ENCODE measurements at regions not wholly inside any gene's neighbourhood (a gene's known extent, or its start where the extent isn't known, plus 50 kb on each side); places are given as distances from the start of the nearest gene placed in this dataset.

DNA sequence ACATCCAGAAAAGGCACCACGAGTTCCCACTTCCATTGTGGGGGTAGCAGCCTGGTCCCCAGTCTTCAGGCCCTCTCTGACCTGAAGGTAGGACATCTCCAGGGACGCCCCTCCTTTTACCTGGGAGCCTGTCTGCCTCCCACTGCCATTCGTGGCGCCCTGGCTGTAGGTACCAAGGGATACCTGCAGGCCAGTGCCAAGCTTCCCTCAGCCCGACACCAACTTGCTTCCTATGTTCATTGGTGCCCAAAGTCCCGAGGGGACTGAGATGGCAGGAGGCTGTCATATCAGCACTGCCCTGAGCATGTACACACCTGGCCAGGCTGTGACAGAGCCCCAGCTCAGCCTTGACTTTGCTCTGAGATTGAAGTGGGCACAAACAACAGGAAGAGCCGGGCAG is 137.3 kb upstream of the CNTN3 start:
- Histone ChIP-seq H3K36me3 (no peaks in the 10 kb centered on the region), H3K4me1 (no peaks in the 10 kb centered on the region), H3K4me3 (no peak overlapping the region), H3K9me3 (no peaks in the 10 kb centered on the region), H3K27ac (no peak overlapping the region), H3K27me3 (no peaks in the 10 kb centered on the region)
- no peak for DNase-seq (ENCODE audit: low spot score in 2 of 2)
- 80% methylated on average over 1 of the region's 7 CpGs for WGBS
- TF ChIP-seq POLR2AphosphoS5 (IDR thresholded peaks at IDR 0.05): no peak
- TF ChIP-seq, protein P1, sequence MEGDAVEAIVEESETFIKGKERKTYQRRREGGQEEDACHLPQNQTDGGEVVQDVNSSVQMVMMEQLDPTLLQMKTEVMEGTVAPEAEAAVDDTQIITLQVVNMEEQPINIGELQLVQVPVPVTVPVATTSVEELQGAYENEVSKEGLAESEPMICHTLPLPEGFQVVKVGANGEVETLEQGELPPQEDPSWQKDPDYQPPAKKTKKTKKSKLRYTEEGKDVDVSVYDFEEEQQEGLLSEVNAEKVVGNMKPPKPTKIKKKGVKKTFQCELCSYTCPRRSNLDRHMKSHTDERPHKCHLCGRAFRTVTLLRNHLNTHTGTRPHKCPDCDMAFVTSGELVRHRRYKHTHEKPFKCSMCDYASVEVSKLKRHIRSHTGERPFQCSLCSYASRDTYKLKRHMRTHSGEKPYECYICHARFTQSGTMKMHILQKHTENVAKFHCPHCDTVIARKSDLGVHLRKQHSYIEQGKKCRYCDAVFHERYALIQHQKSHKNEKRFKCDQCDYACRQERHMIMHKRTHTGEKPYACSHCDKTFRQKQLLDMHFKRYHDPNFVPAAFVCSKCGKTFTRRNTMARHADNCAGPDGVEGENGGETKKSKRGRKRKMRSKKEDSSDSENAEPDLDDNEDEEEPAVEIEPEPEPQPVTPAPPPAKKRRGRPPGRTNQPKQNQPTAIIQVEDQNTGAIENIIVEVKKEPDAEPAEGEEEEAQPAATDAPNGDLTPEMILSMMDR (IDR thresholded peaks at IDR 0.05): no peak
- no peak for TF ChIP-seq POLR2A (IDR thresholded peaks at IDR 0.05)
- no peak for TF ChIP-seq EP300 (IDR thresholded peaks at IDR 0.05)

DNA sequence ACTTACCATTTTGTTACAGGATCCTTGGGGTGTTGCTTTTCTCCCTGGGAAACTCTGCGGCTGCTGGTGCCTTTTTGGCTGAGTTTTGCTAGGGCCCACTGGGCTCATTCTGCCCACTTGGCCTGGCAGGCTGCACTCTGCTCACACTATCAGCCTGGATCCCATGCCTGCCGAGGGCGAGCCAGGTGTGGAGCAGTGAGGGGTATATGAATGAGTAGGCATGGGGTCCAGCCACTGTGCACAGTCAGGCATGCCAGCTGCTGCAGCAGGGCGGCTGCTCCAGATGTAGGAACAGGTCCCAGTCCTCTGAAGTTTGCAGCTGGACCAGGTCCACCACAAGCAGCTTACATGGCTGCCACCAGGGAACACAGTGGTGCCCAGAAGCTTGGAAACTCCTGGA is 136.4 kb upstream of the CNTN3 start:
- Histone ChIP-seq H3K27me3 (no peaks in the 10 kb centered on the region), H3K27ac (no peak overlapping the region), H3K9me3 (no peaks in the 10 kb centered on the region), H3K36me3 (no peaks in the 10 kb centered on the region), H3K4me3 (no peak overlapping the region), H3K4me1 (no peaks in the 10 kb centered on the region)
- peak in 1 of 2 donors; percentile 43 for DNase-seq (ENCODE audit: low spot score in 2 of 2)
- TF ChIP-seq POLR2A (IDR thresholded peaks at IDR 0.05): no peak
- TF ChIP-seq, protein P1 (IDR thresholded peaks at IDR 0.05): no peak
- no peak for TF ChIP-seq POLR2AphosphoS5 (IDR thresholded peaks at IDR 0.05)
- TF ChIP-seq EP300 (IDR thresholded peaks at IDR 0.05): no peak
- WGBS: 74% methylated on average over 4 of the region's 4 CpGs

DNA sequence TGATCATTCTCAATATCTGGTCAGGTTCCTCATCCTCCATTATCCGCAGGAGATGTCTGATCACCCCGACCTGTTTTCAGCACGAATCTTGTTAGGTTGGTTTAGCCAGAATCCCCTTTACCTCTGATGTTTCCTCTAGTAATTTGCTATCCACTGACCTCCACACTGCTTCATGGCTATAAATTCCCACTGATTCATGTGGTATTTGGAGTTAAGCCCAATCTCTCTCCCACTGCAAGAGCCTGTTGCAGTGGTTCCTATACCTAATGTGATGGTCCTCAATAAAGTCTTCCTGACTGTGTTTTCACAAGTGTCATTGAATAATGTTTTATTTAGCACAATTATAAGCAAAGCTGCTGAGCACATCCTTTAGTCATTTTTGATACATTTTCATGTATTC is 124.8 kb upstream of the CNTN3 start:
- 87% methylated on average over 3 of the region's 3 CpGs for WGBS
- H3K4me1 ChIP-seq: no peaks in the 10 kb centered on the region
- no peak overlapping the region for H3K27ac ChIP-seq
- no peaks in the 10 kb centered on the region for H3K9me3 ChIP-seq
- no peak overlapping the region for H3K4me3 ChIP-seq
- no peaks in the 10 kb centered on the region for H3K27me3 ChIP-seq
- DNase-seq (ENCODE audit: low spot score in 2 of 2): no peak
- TF ChIP-seq POLR2AphosphoS5 (IDR thresholded peaks at IDR 0.05) (no peak), POLR2A (IDR thresholded peaks at IDR 0.05) (no peak), EP300 (IDR thresholded peaks at IDR 0.05) (no peak)
- TF ChIP-seq, protein P1 (IDR thresholded peaks at IDR 0.05): no peak
- H3K36me3 ChIP-seq: no peaks in the 10 kb centered on the region

DNA sequence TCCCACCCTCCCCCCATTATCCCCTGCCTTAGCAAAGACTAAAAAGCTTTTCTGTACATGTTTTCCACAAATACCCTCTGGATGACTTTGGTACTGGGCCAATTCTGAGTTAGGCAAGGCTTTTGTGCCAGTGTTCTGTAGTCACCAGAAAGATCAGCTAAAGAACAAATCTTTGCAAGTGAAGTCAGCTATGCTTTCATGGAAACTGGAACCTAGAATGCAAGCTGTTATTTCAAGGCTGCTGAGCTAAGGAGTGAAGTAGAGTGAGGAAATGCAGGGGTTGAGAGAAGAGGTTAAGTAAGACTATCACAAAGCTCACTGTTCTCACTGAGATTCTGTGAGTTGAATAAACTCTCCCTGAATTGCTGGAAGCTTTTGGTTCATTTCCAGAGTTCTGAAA is 107.8 kb upstream of the CNTN3 start:
- Histone ChIP-seq H3K36me3 (no peaks in the 10 kb centered on the region), H3K4me3 (no peak overlapping the region), H3K9me3 (peaks cover 3% of the 10 kb centered on the region), H3K27ac (no peak overlapping the region), H3K4me1 (no peaks in the 10 kb centered on the region), H3K27me3 (no peaks in the 10 kb centered on the region)
- TF ChIP-seq POLR2A (IDR thresholded peaks at IDR 0.05): no peak
- TF ChIP-seq EP300 (IDR thresholded peaks at IDR 0.05): no peak
- TF ChIP-seq, protein P1 (IDR thresholded peaks at IDR 0.05): no peak
- TF ChIP-seq POLR2AphosphoS5 (IDR thresholded peaks at IDR 0.05): no peak
- no peak for DNase-seq (ENCODE audit: low spot score in 2 of 2)

DNA sequence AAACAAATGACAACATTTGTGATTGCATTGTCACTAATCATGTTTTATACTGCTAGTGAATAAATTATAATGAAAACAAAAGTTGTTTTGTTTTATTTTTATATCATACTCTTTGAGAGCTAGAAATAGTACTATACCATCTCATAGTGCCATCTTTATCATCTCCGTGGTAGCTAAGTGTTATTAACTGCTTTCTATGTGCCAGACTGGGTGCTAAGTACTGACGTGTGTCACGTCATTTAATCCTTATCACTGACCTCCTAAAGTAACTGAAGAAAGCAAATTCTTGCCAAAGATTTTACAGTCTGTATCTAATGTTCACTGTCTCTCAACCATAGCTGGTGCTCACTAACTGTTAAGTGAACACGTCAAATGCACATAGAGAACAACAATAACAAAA is 99.5 kb upstream of the CNTN3 start:
- Histone ChIP-seq H3K4me1 (no peaks in the 10 kb centered on the region), H3K27me3 (no peaks in the 10 kb centered on the region), H3K4me3 (no peak overlapping the region), H3K9me3 (peaks cover 7% of the 10 kb centered on the region), H3K27ac (no peak overlapping the region), H3K36me3 (no peaks in the 10 kb centered on the region)
- no peak for DNase-seq (ENCODE audit: low spot score in 2 of 2)
- TF ChIP-seq, protein P1 (IDR thresholded peaks at IDR 0.05): no peak
- no peak for TF ChIP-seq POLR2AphosphoS5 (IDR thresholded peaks at IDR 0.05)
- TF ChIP-seq POLR2A (IDR thresholded peaks at IDR 0.05): no peak
- no peak for TF ChIP-seq EP300 (IDR thresholded peaks at IDR 0.05)
- WGBS: 84% methylated on average over 4 of the region's 4 CpGs
